K562 (cell line): ENCODE measurements at regions not wholly inside any gene's neighbourhood (a gene's known extent, or its start where the extent isn't known, plus 50 kb on each side); places are given as distances from the start of the nearest gene placed in this dataset.

ENCODE experiments used
- ATAC-seq: fragments of 200-7000 bp; cut with Tn5 transposase; 3 replicates; pipeline ENCODE4 v1.9.1; 2020; ENCODE audit warnings: moderate library complexity
- BruUV-seq: library from RNA; stranded (reverse); fragments of 400-500 nt; replicated peaks from 2 replicates; lab custom pipeline; 2021; lab: Mats Ljungman, UMichigan
- CTCF ChIA-PET: fragments of 300-600 bp; formaldehyde crosslinking; extraction: SDS; loops from one replicate; lab custom pipeline; 2021; ENCODE audit warnings: low intra/inter-chr PET ratio; lab: Yijun Ruan, JAX
- POLR2A ChIA-PET: fragments of 300-600, 350-650 bp; sonication (Branson Sonifier 250); formaldehyde crosslinking; extraction: SDS; loops from one replicate; lab custom pipeline; 2021; ENCODE audit warnings: antibody characterized with exemption, inconsistent platforms; lab: Yijun Ruan, JAX
- DNase-seq, 4 experiments: peaks; one replicate each; pipeline versions ENCODE4 v3.0.0 to v3.0.0-alpha.2; 2011 to 2018; ENCODE audit warnings: low spot score in 3 of 4, mixed read lengths in 3 of 4; ENCODE audit errors: extremely low read depth in 1 of 4
- FAIRE-seq: peaks from 2 replicates; lab custom pipeline; 2011; peaks lifted over from hg19 to GRCh38; lab: Jason Lieb, UNC
- H2AFZ ChIP-seq: 2 replicates; pipeline ENCODE4 v1.6.0; 2011; ENCODE audit warnings: low read depth, low read length, control low read depth, inconsistent platforms
- H3K27ac ChIP-seq: fragments of 200-600 bp; 3 replicates; pipeline ENCODE4 v1.8.0; 2011; ENCODE audit warnings: low read depth, mild to moderate bottlenecking, control low read depth, inconsistent platforms, low read length, moderate library complexity, mixed read lengths; ENCODE audit errors: extremely low read depth
- H3K27me3 ChIP-seq, 2 experiments: fragments of 300-600 bp in 1 of 2; 2 replicates in 1 of 2; 3 replicates in 1 of 2; pipeline versions ENCODE4 v1.6.0 to v1.8.0; 2011; ENCODE audit warnings: inconsistent platforms in 2 of 2, low read length in 2 of 2, mild to moderate bottlenecking in 1 of 2, mixed read lengths in 1 of 2, moderate library complexity in 1 of 2; ENCODE audit not compliant: control insufficient read depth in 2 of 2, insufficient read depth in 2 of 2
- H3K36me3 ChIP-seq: fragments of 300-600 bp; 3 replicates; pipeline ENCODE4 v1.8.0; 2011; ENCODE audit warnings: mild to moderate bottlenecking, low read length, inconsistent platforms; ENCODE audit not compliant: control insufficient read depth, insufficient read depth
- H3K4me1 ChIP-seq, 2 experiments: fragments of 200-600 bp in 1 of 2; replicated peaks in 1 of 2; 2 replicates in 1 of 2; 3 replicates in 1 of 2; pipeline versions ENCODE4 v1.5.1 to v1.8.0; 2011; ENCODE audit warnings: inconsistent platforms in 2 of 2, low read length in 2 of 2, mild to moderate bottlenecking in 1 of 2, mixed read lengths in 1 of 2, moderate library complexity in 1 of 2; ENCODE audit not compliant: control insufficient read depth in 2 of 2, insufficient read depth in 2 of 2
- H3K4me2 ChIP-seq: 2 replicates; pipeline ENCODE4 v1.6.1; 2011; ENCODE audit warnings: low read length, control low read depth, inconsistent platforms, mixed read lengths; ENCODE audit not compliant: insufficient read depth
- H3K4me3 ChIP-seq: fragments of 200-600 bp; sonication (generic), shearing (Covaris generic); 2 replicates; pipeline ENCODE4 v1.5.1; 2016; ENCODE audit warnings: control low read depth, inconsistent platforms
- H3K79me2 ChIP-seq: fragments of 200-600 bp; 3 replicates; pipeline ENCODE4 v1.8.0; 2011; ENCODE audit warnings: low read length, inconsistent platforms; ENCODE audit not compliant: control insufficient read depth, insufficient read depth
- H3K9ac ChIP-seq, 2 experiments: 2 replicates each; pipeline versions ENCODE4 v1.6.0 to v1.6.1; 2011; ENCODE audit warnings: low read depth in 2 of 2, low read length in 2 of 2, control low read depth in 1 of 2, inconsistent platforms in 1 of 2, mild to moderate bottlenecking in 1 of 2, mixed read lengths in 1 of 2; ENCODE audit not compliant: insufficient read depth in 1 of 2
- H3K9me1 ChIP-seq: one replicate; pipeline ENCODE4 v1.6.0; 2011; ENCODE audit warnings: inconsistent platforms, mild to moderate bottlenecking, low read length, moderate library complexity; ENCODE audit not compliant: control insufficient read depth, insufficient read depth
- H3K9me3 ChIP-seq: replicated peaks from 2 replicates; pipeline ENCODE4 v1.5.1; 2011; ENCODE audit warnings: low read depth, low read length, inconsistent platforms; ENCODE audit not compliant: control insufficient read depth, insufficient read depth
- H4K20me1 ChIP-seq: replicated peaks from 2 replicates; pipeline ENCODE4 v1.6.1; 2011; ENCODE audit warnings: low read length, inconsistent platforms, mixed read lengths; ENCODE audit not compliant: control insufficient read depth, insufficient read depth
- BCOR ChIP-seq: fragments of 450-650 bp; IDR thresholded peaks from 2 replicates; pipeline ENCODE4 v1.6.1; 2016
- KDM1A ChIP-seq, 2 experiments: fragments of 450-650 bp; IDR thresholded peaks; 2 replicates each; pipeline ENCODE4 v1.6.1; 2016; ENCODE audit warnings: mild to moderate bottlenecking in 2 of 2
- MIER1 ChIP-seq: fragments of 450-650 bp; IDR thresholded peaks from 2 replicates; pipeline ENCODE4 v1.6.1; 2016; ENCODE audit warnings: antibody characterized with exemption, mild to moderate bottlenecking, low read depth
- NFIC ChIP-seq: fragments of 450-650 bp; IDR thresholded peaks from 2 replicates; pipeline ENCODE4 v1.6.1; 2017; ENCODE audit warnings: mild to moderate bottlenecking, inconsistent platforms
- PHTF2 ChIP-seq: fragments of 250-450 bp; sonication (Bioruptor Pico); IDR thresholded peaks from 2 replicates; pipeline ENCODE4 v1.5.0; 2021; ENCODE audit warnings: mild to moderate bottlenecking
- PKNOX1 ChIP-seq: fragments of 450-650 bp; IDR thresholded peaks from 2 replicates; pipeline ENCODE4 v1.6.1; 2016
- PPARD ChIP-seq: fragments of 250-450 bp; sonication (Bioruptor Pico); IDR thresholded peaks from 2 replicates; pipeline ENCODE4 v1.8.0; 2022; ENCODE audit warnings: inconsistent platforms, mild to moderate bottlenecking, moderate library complexity
- RBM25 ChIP-seq: fragments of 200-400 bp; formaldehyde crosslinking; IDR thresholded peaks from 2 replicates; pipeline ENCODE4 v1.6.1; 2018; ENCODE audit warnings: low read length, low read depth, moderate library complexity; ENCODE audit not compliant: severe bottlenecking
- SMAD1 ChIP-seq: fragments of 150-350 bp; IDR thresholded peaks from 2 replicates; pipeline ENCODE4 v1.6.1; 2014; ENCODE audit warnings: low read length, low read depth; ENCODE audit not compliant: partially characterized antibody
- ZFP36 ChIP-seq: fragments of 150-350 bp; IDR thresholded peaks from 2 replicates; pipeline ENCODE4 v1.6.1; 2018; ENCODE audit warnings: low read length, low read depth; ENCODE audit not compliant: partially characterized antibody
- ZKSCAN8 ChIP-seq: fragments of 200-800 bp; sonication (Bioruptor generic); IDR thresholded peaks from 2 replicates; pipeline ENCODE4 v1.6.1; 2016; ENCODE audit warnings: missing genetic modification characterization, missing compliant biosample characterization
- ZNF239 ChIP-seq: fragments of 250-450 bp; sonication (Bioruptor Pico); IDR thresholded peaks from 2 replicates; pipeline ENCODE4 v1.4.0; 2020; ENCODE audit warnings: mild to moderate bottlenecking
- WGBS: fragments of 100-300 bp; shearing (Covaris generic); methylation state at CpG from one replicate; pipeline ENCODE4 v1.1.6; 2016; ENCODE audit warnings: low coverage, mixed read lengths; ENCODE audit not compliant: insufficient coverage; ENCODE audit errors: missing lambda C conversion rate; 5-methylcytosine and 5-hydroxymethylcytosine counted together
- in situ Hi-C: fragments of 300-500 bp; cut with MboI; formaldehyde crosslinking; loops from 4 replicates; pipeline ENCODE4 v1.15.0; 2018; ENCODE audit warnings: inconsistent platforms, mixed read lengths
- intact Hi-C: fragments of 100-400 bp; cut with micrococcal nuclease; formaldehyde crosslinking; loops from 2 replicates; pipeline ENCODE4 v1.14.2; 2022
- TF ChIP-seq, protein P1 (sequence below): fragments of 450-650 bp; IDR thresholded peaks from 2 replicates; pipeline ENCODE4 v1.6.1; 2016; ENCODE audit warnings: low read depth, mild to moderate bottlenecking, moderate library complexity
- TF ChIP-seq, protein P2 (sequence below): fragments of 450-650 bp; IDR thresholded peaks from 2 replicates; pipeline ENCODE4 v1.6.1; 2014; ENCODE audit warnings: low read depth, mild to moderate bottlenecking, moderate library complexity, borderline replicate concordance
- TF ChIP-seq, protein P3 (sequence below): sonication (generic); formaldehyde crosslinking; IDR thresholded peaks from 2 replicates; pipeline ENCODE4 v1.8.1; 2023; ENCODE audit warnings: mild to moderate bottlenecking, missing genetic modification reagents

- no peaks in the 10 kb centered on the region for H3K9me1 ChIP-seq
- FAIRE-seq = no peak
- no peaks in the 10 kb centered on the region for H3K9me3 ChIP-seq
- 55% methylated on average over 22 of the region's 28 CpGs for WGBS
- in situ Hi-C loops = no loop called here
- CTCF ChIA-PET = no interaction called here
- intact Hi-C loops = loop anchor here (2.0 kb wide), 1 partner anchor 31 kb away; no protein-coding TSS in a partner anchor
- H3K79me2 ChIP-seq = no peaks in the 10 kb centered on the region
- POLR2A ChIA-PET = no interaction called here
- no peak for ATAC-seq
- H3K4me1 ChIP-seq = peaks cover 0 to 33% of the 10 kb centered on the region in 2 experiments; a peak in 3 of 5 replicates
- H3K27me3 ChIP-seq = no peaks in the 10 kb centered on the region
- H3K36me3 ChIP-seq = no peaks in the 10 kb centered on the region
- H3K27ac ChIP-seq = no peak overlapping the region
- BruUV-seq = no TSS peak
- no peak overlapping the region for H3K9ac ChIP-seq
- no peak for DNase-seq
- H4K20me1 ChIP-seq = no peaks in the 10 kb centered on the region
- no peak overlapping the region for H3K4me3 ChIP-seq
- 0 out of 2 replicates have a peak overlapping the region, but pooled peaks have one; percentile 4 for H2AFZ ChIP-seq
- H3K4me2 ChIP-seq = no peak overlapping the region
- TF ChIP-seq, protein P1, sequence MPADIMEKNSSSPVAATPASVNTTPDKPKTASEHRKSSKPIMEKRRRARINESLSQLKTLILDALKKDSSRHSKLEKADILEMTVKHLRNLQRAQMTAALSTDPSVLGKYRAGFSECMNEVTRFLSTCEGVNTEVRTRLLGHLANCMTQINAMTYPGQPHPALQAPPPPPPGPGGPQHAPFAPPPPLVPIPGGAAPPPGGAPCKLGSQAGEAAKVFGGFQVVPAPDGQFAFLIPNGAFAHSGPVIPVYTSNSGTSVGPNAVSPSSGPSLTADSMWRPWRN = no peak
- TF ChIP-seq RBM25 (peak; percentile 68), ZFP36 (peak; percentile 88), SMAD1 (no peak), ZNF239 (no peak), NFIC (no peak), PPARD (CRISPR knock-in tag) (no peak), BCOR (peak; percentile 88), PKNOX1 (no peak), KDM1A (IDR thresholded peaks at IDR 0.05) (peak; percentile 20 to 53; a peak in 2 of 4 replicates), ZKSCAN8 (CRISPR knock-in tag) (no peak), MIER1 (no peak), PHTF2 (CRISPR knock-in tag) (no peak)
- TF ChIP-seq, protein P2, sequence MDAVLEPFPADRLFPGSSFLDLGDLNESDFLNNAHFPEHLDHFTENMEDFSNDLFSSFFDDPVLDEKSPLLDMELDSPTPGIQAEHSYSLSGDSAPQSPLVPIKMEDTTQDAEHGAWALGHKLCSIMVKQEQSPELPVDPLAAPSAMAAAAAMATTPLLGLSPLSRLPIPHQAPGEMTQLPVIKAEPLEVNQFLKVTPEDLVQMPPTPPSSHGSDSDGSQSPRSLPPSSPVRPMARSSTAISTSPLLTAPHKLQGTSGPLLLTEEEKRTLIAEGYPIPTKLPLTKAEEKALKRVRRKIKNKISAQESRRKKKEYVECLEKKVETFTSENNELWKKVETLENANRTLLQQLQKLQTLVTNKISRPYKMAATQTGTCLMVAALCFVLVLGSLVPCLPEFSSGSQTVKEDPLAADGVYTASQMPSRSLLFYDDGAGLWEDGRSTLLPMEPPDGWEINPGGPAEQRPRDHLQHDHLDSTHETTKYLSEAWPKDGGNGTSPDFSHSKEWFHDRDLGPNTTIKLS = no peak
- TF ChIP-seq, protein P3, sequence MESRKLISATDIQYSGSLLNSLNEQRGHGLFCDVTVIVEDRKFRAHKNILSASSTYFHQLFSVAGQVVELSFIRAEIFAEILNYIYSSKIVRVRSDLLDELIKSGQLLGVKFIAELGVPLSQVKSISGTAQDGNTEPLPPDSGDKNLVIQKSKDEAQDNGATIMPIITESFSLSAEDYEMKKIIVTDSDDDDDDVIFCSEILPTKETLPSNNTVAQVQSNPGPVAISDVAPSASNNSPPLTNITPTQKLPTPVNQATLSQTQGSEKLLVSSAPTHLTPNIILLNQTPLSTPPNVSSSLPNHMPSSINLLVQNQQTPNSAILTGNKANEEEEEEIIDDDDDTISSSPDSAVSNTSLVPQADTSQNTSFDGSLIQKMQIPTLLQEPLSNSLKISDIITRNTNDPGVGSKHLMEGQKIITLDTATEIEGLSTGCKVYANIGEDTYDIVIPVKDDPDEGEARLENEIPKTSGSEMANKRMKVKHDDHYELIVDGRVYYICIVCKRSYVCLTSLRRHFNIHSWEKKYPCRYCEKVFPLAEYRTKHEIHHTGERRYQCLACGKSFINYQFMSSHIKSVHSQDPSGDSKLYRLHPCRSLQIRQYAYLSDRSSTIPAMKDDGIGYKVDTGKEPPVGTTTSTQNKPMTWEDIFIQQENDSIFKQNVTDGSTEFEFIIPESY (CRISPR knock-in tag) = peak; percentile 88
These were observed 105.9 kb upstream of the IER5L start for GRCh38 chr9:129283705-129284606.
